PC-9 (cell line): ENCODE measurements at regions not wholly inside any gene's neighbourhood (a gene's known extent, or its start where the extent isn't known, plus 50 kb on each side); places are given as distances from the start of the nearest gene placed in this dataset.

Experiments used
- EZH2 ChIP-seq: fragments of 200-600 bp; sonication (generic); IDR thresholded peaks from 2 replicates; pipeline ENCODE4 v1.8.0; 2017; ENCODE audit warnings: antibody characterized with exemption, low read depth
- TF ChIP-seq, protein P1 (sequence below): fragments of 200-600 bp; sonication (generic); conservative IDR thresholded peaks from 2 replicates; pipeline ENCODE4 v1.6.1; 2017; ENCODE audit warnings: mixed run types, antibody characterized with exemption, mild to moderate bottlenecking, moderate library complexity

DNA sequence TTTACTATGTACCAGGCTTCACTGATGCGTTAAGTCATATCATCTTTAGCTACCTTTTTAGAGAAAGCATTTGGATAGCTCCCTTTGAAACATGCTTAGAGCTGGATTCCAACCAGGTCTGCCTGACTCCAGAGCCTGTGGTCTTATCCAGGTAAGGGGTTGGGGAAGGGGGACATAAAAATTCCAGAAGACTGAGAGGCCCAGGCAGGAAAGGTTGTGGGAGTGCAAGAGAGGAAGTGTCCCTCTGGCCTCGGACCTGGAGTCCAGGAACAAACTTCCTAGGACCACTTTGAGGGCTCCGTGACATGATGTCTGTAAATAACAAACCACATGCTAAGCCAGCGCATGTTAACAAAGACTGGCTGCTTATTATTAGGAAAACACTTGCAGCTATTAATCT lies 163.0 kb upstream of the KCNG1 start:
- TF ChIP-seq, protein P1, sequence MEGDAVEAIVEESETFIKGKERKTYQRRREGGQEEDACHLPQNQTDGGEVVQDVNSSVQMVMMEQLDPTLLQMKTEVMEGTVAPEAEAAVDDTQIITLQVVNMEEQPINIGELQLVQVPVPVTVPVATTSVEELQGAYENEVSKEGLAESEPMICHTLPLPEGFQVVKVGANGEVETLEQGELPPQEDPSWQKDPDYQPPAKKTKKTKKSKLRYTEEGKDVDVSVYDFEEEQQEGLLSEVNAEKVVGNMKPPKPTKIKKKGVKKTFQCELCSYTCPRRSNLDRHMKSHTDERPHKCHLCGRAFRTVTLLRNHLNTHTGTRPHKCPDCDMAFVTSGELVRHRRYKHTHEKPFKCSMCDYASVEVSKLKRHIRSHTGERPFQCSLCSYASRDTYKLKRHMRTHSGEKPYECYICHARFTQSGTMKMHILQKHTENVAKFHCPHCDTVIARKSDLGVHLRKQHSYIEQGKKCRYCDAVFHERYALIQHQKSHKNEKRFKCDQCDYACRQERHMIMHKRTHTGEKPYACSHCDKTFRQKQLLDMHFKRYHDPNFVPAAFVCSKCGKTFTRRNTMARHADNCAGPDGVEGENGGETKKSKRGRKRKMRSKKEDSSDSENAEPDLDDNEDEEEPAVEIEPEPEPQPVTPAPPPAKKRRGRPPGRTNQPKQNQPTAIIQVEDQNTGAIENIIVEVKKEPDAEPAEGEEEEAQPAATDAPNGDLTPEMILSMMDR, result no peak
- TF ChIP-seq EZH2, result no peak
